ENCODE measurements at regions not wholly inside any gene's neighbourhood (a gene's known extent, or its start where the extent isn't known, plus 50 kb on each side); places are given as distances from the start of the nearest gene placed in this dataset.
"Not testable (repeated sequence)": the region's sequence is repeated elsewhere in the genome, so short reads cannot be mapped to it uniquely, and the experiment has no call there.

DNA sequence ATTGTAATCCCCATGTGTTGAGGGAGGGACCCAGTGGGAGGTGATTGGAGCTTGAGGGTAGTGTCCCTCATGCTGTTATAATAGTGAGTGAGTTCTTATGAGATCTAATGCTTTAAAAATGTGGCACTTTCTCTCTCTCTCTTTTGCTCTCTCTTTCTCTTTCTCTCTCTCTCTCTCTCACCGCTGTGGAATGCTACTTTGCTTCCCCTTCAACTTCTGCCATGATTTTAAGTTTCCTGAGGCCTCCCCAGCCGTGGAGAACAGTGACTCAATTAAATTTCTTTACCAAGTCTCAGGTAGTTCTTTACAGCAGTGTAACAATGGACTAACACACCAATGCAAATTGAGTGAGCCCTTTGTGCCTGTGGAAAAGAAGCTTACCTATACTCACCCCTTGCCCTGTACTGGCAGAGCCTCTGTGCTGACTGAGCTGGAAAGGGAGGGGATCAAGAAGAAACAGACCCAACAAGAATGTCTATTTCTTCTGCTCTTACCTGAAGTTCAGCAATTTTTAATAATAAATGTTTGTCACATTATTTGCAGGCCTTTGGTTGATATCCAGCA, 642.5 kb upstream of the KCND2 start:
- H3K9me3 ChIP-seq (ENCODE audit: control insufficient read depth in 5 of 5, low read length in 5 of 5), result no peaks in the 10 kb centered on the region
- no peaks in the 10 kb centered on the region for H3K4me1 ChIP-seq (ENCODE audit: control insufficient read depth in 5 of 5, insufficient read depth in 5 of 5, low read length in 5 of 5)
- H3K36me3 ChIP-seq (ENCODE audit: control insufficient read depth in 5 of 5, insufficient read depth in 5 of 5, low read length in 5 of 5), result no peaks in the 10 kb centered on the region

DNA sequence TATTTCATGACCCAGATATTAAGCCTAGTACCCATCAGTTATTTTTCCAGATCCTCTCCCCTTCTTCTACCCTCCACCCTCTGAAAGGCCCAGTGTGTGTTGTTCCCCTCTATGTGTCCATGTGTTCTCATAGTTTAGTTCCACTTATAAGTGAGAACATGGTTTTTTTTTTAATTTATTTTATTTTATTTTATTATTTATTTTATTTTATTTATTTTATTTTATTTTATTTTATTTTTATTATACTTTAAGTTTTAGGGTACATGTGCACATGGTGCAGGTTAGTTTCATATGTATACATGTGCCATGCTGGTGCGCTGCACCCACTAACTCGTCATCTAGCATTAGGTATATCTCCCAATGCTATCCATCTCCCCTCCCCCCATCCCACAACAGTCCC, 639.2 kb upstream of the KCND2 start:
- H3K27ac ChIP-seq (ENCODE audit: low read depth, low read length); H3K4me1 ChIP-seq (ENCODE audit: control insufficient read depth in 5 of 5, insufficient read depth in 5 of 5, low read length in 5 of 5); H3K9me3 ChIP-seq (ENCODE audit: control insufficient read depth in 5 of 5, low read length in 5 of 5); H3K36me3 ChIP-seq (ENCODE audit: control insufficient read depth in 5 of 5, insufficient read depth in 5 of 5, low read length in 5 of 5); H3K4me3 ChIP-seq (ENCODE audit: low read depth in 1 of 5, low read length in 5 of 5); H3K27me3 ChIP-seq (ENCODE audit: control insufficient read depth in 5 of 5, insufficient read depth in 4 of 5, low read length in 5 of 5); H3K9ac ChIP-seq (ENCODE audit: low read length in 5 of 5): not testable (repeated sequence)

More for the DNA sequence above, 642.5 kb upstream of the KCND2 start:
- Histone ChIP-seq H3K27me3 (ENCODE audit: control insufficient read depth in 5 of 5, insufficient read depth in 4 of 5, low read length in 5 of 5) (no peaks in the 10 kb centered on the region), H3K27ac (ENCODE audit: low read depth, low read length) (no peak overlapping the region), H3K9ac (ENCODE audit: low read length in 5 of 5) (no peak overlapping the region), H3K4me3 (ENCODE audit: low read depth in 1 of 5, low read length in 5 of 5) (no peak overlapping the region)

DNA sequence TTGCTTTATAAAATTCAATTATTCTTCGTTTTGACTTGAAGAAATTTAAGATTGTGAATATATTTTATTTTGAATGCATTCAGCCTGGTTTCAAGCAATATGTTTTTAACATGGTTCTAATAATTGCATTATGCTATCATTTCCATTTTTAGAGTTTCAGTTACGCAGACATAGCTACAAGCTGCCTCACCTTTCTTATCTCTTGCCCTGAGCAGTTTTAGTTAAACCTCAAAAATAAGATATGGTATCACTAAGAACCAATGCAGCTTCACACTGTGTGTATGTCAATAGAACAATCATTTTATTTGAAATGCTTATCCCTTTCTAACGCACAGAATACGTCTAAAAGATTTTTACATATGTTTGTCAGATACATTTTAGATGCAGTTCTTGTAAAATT, 632.6 kb upstream of the KCND2 start:
- Histone ChIP-seq H3K27ac (ENCODE audit: low read depth, low read length) (no peak overlapping the region), H3K9ac (ENCODE audit: low read length in 5 of 5) (no peak overlapping the region), H3K36me3 (ENCODE audit: control insufficient read depth in 5 of 5, insufficient read depth in 5 of 5, low read length in 5 of 5) (no peaks in the 10 kb centered on the region), H3K9me3 (ENCODE audit: control insufficient read depth in 5 of 5, low read length in 5 of 5) (no peaks in the 10 kb centered on the region), H3K4me1 (ENCODE audit: control insufficient read depth in 5 of 5, insufficient read depth in 5 of 5, low read length in 5 of 5) (no peaks in the 10 kb centered on the region), H3K27me3 (ENCODE audit: control insufficient read depth in 5 of 5, insufficient read depth in 4 of 5, low read length in 5 of 5) (no peaks in the 10 kb centered on the region), H3K4me3 (ENCODE audit: low read depth in 1 of 5, low read length in 5 of 5) (no peak overlapping the region)

DNA sequence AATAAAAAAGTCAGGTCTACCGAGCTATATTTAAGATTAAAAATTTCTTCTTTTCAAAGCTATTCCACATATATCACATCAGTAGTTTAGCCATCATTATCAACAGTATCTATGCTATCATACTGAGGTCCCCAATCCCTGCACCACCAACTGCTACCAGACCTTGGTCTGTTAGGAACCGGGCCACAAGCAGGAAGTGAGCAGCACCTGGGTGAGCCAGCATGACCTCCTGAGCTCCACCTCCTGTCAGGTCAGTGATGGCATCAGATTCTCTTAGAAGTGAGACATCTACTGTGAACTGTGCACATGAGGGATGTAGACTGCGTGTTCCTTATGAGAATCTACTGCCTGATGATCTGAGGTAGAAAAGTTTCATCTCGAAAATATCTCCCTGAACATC, 632.1 kb upstream of the KCND2 start:
- H3K9ac ChIP-seq (ENCODE audit: low read length in 5 of 5), result no peak overlapping the region
- H3K4me3 ChIP-seq (ENCODE audit: low read depth in 1 of 5, low read length in 5 of 5), result no peak overlapping the region
- no peaks in the 10 kb centered on the region for H3K4me1 ChIP-seq (ENCODE audit: control insufficient read depth in 5 of 5, insufficient read depth in 5 of 5, low read length in 5 of 5)
- no peaks in the 10 kb centered on the region for H3K36me3 ChIP-seq (ENCODE audit: control insufficient read depth in 5 of 5, insufficient read depth in 5 of 5, low read length in 5 of 5)
- H3K27me3 ChIP-seq (ENCODE audit: control insufficient read depth in 5 of 5, insufficient read depth in 4 of 5, low read length in 5 of 5), result no peaks in the 10 kb centered on the region
- H3K9me3 ChIP-seq (ENCODE audit: control insufficient read depth in 5 of 5, low read length in 5 of 5), result no peaks in the 10 kb centered on the region
- no peak overlapping the region for H3K27ac ChIP-seq (ENCODE audit: low read depth, low read length)

DNA sequence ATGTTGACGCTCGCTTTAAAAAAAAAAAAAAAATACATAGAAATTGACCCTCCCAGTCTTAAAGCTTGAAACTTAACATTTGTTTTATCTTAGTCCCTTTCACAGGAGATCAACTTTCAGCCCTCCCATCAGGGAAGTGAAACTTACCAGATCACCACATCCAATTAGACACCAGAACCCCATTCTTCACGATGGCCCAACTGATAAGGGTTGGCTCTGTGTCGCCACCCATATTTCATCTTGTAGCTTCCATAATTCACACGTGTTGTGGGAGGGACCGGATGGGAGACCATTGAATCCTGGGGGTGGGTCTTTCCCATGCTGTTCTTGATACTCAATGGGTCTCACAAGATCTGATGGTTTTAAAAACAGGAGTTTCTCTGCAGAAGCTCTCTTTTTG, 629.4 kb upstream of the KCND2 start:
- H3K4me3 ChIP-seq (ENCODE audit: low read depth in 1 of 5, low read length in 5 of 5), result no peak overlapping the region
- H3K4me1 ChIP-seq (ENCODE audit: control insufficient read depth in 5 of 5, insufficient read depth in 5 of 5, low read length in 5 of 5), result no peaks in the 10 kb centered on the region
- no peak overlapping the region for H3K27ac ChIP-seq (ENCODE audit: low read depth, low read length)
- no peaks in the 10 kb centered on the region for H3K36me3 ChIP-seq (ENCODE audit: control insufficient read depth in 5 of 5, insufficient read depth in 5 of 5, low read length in 5 of 5)
- no peaks in the 10 kb centered on the region for H3K9me3 ChIP-seq (ENCODE audit: control insufficient read depth in 5 of 5, low read length in 5 of 5)
- no peak overlapping the region for H3K9ac ChIP-seq (ENCODE audit: low read length in 5 of 5)
- no peaks in the 10 kb centered on the region for H3K27me3 ChIP-seq (ENCODE audit: control insufficient read depth in 5 of 5, insufficient read depth in 4 of 5, low read length in 5 of 5)

DNA sequence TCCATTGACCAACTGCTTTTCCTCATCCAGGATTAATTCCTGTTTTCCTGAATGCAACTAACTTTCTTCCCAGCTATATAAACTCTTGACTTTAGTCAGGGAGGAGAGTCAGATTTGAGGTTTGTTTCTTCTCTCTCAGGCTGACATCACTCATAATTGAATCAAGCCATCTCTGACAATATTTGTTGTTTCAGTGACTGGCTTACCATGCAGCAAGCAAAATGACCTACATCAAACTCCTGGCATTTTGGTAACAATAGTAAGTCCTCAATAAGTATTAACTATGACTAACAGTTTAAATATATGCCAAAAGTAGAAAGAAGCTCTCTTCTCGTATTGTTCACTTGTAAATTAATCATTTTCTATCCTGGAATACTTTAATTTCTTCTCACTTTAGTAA, 625.7 kb upstream of the KCND2 start:
- Histone ChIP-seq H3K4me3 (ENCODE audit: low read depth in 1 of 5, low read length in 5 of 5) (no peak overlapping the region), H3K9ac (ENCODE audit: low read length in 5 of 5) (no peak overlapping the region), H3K9me3 (ENCODE audit: control insufficient read depth in 5 of 5, low read length in 5 of 5) (no peaks in the 10 kb centered on the region), H3K27me3 (ENCODE audit: control insufficient read depth in 5 of 5, insufficient read depth in 4 of 5, low read length in 5 of 5) (no peaks in the 10 kb centered on the region), H3K27ac (ENCODE audit: low read depth, low read length) (no peak overlapping the region), H3K4me1 (ENCODE audit: control insufficient read depth in 5 of 5, insufficient read depth in 5 of 5, low read length in 5 of 5) (no peaks in the 10 kb centered on the region), H3K36me3 (ENCODE audit: control insufficient read depth in 5 of 5, insufficient read depth in 5 of 5, low read length in 5 of 5) (no peaks in the 10 kb centered on the region)

DNA sequence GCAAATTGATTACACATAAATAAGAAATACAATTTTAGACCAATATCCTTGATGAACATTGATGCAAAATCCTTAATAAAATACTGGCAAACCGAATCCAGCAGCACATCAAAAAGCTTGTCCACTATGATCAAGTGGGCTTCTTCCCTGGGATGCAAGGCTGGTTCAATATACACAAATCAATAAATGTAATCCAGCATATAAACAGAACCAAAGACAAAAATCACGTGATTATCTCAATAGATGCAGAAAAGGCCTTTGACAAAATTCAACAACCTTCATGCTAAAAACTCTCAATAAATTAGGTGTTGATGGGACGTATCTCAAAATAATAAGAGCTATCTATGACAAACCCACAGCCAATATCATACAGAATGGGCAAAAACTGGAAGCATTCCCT, 624.2 kb upstream of the KCND2 start:
- H3K27ac ChIP-seq (ENCODE audit: low read depth, low read length); H3K27me3 ChIP-seq (ENCODE audit: control insufficient read depth in 5 of 5, insufficient read depth in 4 of 5, low read length in 5 of 5); H3K9me3 ChIP-seq (ENCODE audit: control insufficient read depth in 5 of 5, low read length in 5 of 5); H3K9ac ChIP-seq (ENCODE audit: low read length in 5 of 5); H3K4me3 ChIP-seq (ENCODE audit: low read depth in 1 of 5, low read length in 5 of 5); H3K36me3 ChIP-seq (ENCODE audit: control insufficient read depth in 5 of 5, insufficient read depth in 5 of 5, low read length in 5 of 5); H3K4me1 ChIP-seq (ENCODE audit: control insufficient read depth in 5 of 5, insufficient read depth in 5 of 5, low read length in 5 of 5): not testable (repeated sequence)

DNA sequence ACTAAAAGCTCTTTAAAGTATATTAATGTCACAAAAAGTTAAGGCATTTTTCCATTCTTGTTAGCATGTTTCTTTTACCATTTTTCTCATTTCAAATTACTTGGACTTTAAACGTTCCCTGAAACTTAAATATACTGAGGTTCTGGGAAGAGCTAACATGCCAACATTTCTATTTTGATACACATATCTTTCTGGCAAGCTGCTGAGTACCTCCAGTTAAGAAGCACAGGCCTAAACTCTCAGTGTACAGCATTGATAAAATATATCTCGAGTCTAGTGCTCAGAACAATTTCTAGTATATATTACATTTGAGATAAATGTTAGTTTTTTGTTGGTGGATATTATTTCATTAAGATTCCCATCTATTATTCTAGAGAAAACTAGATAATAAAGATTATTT, 612.9 kb upstream of the KCND2 start:
- Histone ChIP-seq H3K4me1 (ENCODE audit: control insufficient read depth in 5 of 5, insufficient read depth in 5 of 5, low read length in 5 of 5) (no peaks in the 10 kb centered on the region), H3K9me3 (ENCODE audit: control insufficient read depth in 5 of 5, low read length in 5 of 5) (no peaks in the 10 kb centered on the region), H3K36me3 (ENCODE audit: control insufficient read depth in 5 of 5, insufficient read depth in 5 of 5, low read length in 5 of 5) (no peaks in the 10 kb centered on the region), H3K27me3 (ENCODE audit: control insufficient read depth in 5 of 5, insufficient read depth in 4 of 5, low read length in 5 of 5) (no peaks in the 10 kb centered on the region), H3K4me3 (ENCODE audit: low read depth in 1 of 5, low read length in 5 of 5) (no peak overlapping the region), H3K27ac (ENCODE audit: low read depth, low read length) (no peak overlapping the region), H3K9ac (ENCODE audit: low read length in 5 of 5) (no peak overlapping the region)

DNA sequence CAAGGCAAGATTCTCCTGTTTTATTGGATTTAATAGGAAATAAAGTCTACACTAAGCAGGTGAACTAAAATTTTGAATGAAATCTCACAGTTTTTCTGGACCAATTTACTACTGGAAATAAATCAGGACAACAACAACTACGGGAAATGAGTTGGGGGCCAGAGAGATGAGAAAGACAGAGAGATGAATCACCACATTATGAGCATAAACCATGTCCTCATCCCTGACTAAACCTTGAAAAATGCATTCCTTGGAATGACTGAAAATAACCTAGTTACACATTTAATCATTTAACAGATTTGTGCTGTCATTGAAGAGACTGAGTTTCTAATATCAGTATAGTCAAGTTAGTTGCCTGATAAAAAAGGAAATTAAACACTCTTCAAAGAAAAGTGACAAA, 608.4 kb upstream of the KCND2 start:
- Histone ChIP-seq H3K27ac (ENCODE audit: low read depth, low read length) (no peak overlapping the region), H3K9ac (ENCODE audit: low read length in 5 of 5) (no peak overlapping the region), H3K36me3 (ENCODE audit: control insufficient read depth in 5 of 5, insufficient read depth in 5 of 5, low read length in 5 of 5) (no peaks in the 10 kb centered on the region), H3K27me3 (ENCODE audit: control insufficient read depth in 5 of 5, insufficient read depth in 4 of 5, low read length in 5 of 5) (no peaks in the 10 kb centered on the region), H3K4me1 (ENCODE audit: control insufficient read depth in 5 of 5, insufficient read depth in 5 of 5, low read length in 5 of 5) (no peaks in the 10 kb centered on the region), H3K4me3 (ENCODE audit: low read depth in 1 of 5, low read length in 5 of 5) (no peak overlapping the region), H3K9me3 (ENCODE audit: control insufficient read depth in 5 of 5, low read length in 5 of 5) (no peaks in the 10 kb centered on the region)

DNA sequence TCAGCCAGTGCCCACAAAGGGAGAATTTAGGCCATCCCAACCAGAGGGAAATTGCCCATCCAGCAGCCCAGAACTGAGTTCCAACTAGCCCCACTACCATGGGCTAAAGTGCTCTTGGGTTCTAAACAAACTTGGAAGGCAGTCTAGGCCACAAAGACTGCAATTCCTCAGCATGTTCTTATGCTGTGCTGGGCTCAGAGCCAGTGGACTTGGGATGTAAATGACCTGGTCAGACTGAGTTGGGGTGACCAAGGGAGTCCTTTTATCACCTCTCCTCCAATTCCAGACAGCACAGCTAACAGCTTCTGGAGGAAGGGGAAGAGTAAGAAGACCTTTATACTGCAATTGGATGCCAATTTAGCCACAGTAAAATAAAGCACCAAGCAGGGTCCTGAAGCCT, 607.2 kb upstream of the KCND2 start:
- no peaks in the 10 kb centered on the region for H3K27me3 ChIP-seq (ENCODE audit: control insufficient read depth in 5 of 5, insufficient read depth in 4 of 5, low read length in 5 of 5)

DNA sequence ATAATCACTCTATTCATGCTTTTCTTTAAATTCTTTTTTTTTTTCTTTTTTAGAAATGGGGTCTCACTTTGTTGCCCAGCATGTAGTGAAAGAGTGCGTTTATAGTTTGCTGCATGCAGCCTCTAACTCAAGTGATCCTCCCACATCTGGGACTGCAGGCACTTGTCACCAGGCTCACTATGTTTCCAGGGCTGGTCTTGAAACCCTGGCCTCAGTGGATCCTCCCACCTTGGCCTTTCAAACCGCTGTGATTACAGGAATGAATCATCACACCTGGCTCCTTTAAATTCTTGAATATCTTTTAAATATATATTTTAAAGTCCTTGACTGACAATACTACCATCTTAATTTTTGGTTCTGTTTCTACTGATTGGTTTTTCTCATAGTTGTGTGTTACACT, 591.6 kb upstream of the KCND2 start:
- H3K9ac ChIP-seq (ENCODE audit: low read length in 5 of 5), result no peak overlapping the region
- H3K4me1 ChIP-seq (ENCODE audit: control insufficient read depth in 5 of 5, insufficient read depth in 5 of 5, low read length in 5 of 5), result no peaks in the 10 kb centered on the region
- H3K9me3 ChIP-seq (ENCODE audit: control insufficient read depth in 5 of 5, low read length in 5 of 5), result no peaks in the 10 kb centered on the region
- no peaks in the 10 kb centered on the region for H3K36me3 ChIP-seq (ENCODE audit: control insufficient read depth in 5 of 5, insufficient read depth in 5 of 5, low read length in 5 of 5)
- no peaks in the 10 kb centered on the region for H3K27me3 ChIP-seq (ENCODE audit: control insufficient read depth in 5 of 5, insufficient read depth in 4 of 5, low read length in 5 of 5)
- no peak overlapping the region for H3K4me3 ChIP-seq (ENCODE audit: low read depth in 1 of 5, low read length in 5 of 5)
- no peak overlapping the region for H3K27ac ChIP-seq (ENCODE audit: low read depth, low read length)

More for the DNA sequence above, 607.2 kb upstream of the KCND2 start:
- Histone ChIP-seq H3K4me1 (ENCODE audit: control insufficient read depth in 5 of 5, insufficient read depth in 5 of 5, low read length in 5 of 5) (no peaks in the 10 kb centered on the region), H3K4me3 (ENCODE audit: low read depth in 1 of 5, low read length in 5 of 5) (no peak overlapping the region), H3K9me3 (ENCODE audit: control insufficient read depth in 5 of 5, low read length in 5 of 5) (no peaks in the 10 kb centered on the region), H3K36me3 (ENCODE audit: control insufficient read depth in 5 of 5, insufficient read depth in 5 of 5, low read length in 5 of 5) (no peaks in the 10 kb centered on the region), H3K27ac (ENCODE audit: low read depth, low read length) (no peak overlapping the region), H3K9ac (ENCODE audit: low read length in 5 of 5) (no peak overlapping the region)

Measured in subcutaneous abdominal adipose tissue (tissue), 5 donors.